HG02763 (cell line): ENCODE measurements at regions not wholly inside any gene's neighbourhood (a gene's known extent, or its start where the extent isn't known, plus 50 kb on each side); places are given as distances from the start of the nearest gene placed in this dataset.
"Not testable (repeated sequence)": the region's sequence is repeated elsewhere in the genome, so short reads cannot be mapped to it uniquely, and the experiment has no call there.

Experiments used
- ATAC-seq: cut with Tn5 transposase; IDR thresholded peaks from one replicate; pipeline ENCODE4 v1.9.1; 2021; ENCODE audit warnings: mild to moderate bottlenecking, moderate library complexity; ENCODE audit not compliant: unreplicated experiment

DNA sequence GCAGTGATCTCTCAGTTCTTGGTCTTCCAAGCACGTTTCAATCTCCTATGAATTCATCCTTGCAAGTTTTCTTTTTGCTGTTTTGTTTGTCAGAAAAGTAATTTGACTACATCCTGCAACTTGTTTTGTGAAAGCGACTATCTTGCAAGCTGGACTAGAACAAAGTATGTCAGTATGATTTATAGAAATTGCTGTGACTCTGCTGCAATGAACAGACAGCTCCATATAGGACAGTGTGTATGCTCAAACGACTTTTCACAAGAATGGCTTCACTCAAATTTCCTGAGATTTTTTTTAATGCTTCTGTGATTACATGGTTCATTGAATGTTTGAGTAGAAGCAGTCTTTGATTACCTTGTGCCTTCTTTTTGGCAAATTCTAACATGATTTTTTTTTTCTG is 123.5 kb upstream of the TRHDE start:
- no peak for ATAC-seq

DNA sequence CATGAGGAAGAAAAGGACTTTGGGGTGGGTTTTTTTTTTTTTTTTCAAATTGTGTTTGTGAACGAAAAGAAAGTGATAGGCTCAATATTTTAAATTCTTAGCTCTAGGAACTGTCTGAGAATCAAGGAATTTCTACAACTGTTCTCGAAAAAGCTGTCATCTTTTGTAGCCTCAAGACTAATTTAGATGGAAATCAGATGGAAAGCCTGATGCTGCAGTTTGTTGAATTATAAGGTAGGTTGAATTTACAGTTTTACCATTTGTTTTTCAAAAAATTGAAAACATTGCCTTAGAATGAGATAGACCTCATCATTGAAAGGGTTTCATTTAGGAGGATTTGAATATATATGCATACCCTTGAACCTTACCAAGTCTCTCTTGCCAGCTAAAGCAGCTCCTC is 109.3 kb upstream of the TRHDE start:
- ATAC-seq, result no peak

DNA sequence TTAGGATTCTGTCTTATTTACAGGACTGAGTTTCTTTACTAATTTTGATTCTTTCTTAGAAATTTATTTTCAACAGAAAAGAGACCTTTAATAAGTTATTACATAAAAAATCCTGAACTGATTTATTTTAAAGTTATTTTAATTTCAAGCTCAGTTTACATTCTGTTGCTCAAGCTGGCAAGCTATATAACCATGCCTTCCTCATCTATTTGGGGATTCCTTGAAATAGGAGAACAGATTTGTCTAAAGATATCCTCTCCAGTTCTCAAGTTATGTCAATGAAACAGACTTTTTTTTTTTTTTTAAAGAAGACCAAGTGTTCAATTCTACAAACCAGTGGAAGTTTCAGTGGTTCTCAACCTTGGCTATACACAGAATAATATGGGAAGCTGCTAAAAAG is 103.3 kb upstream of the TRHDE start:
- no peak for ATAC-seq

- no peak for ATAC-seq
Observed at GRCh38 chr12:72173974-72174373, 98.2 kb upstream of the TRHDE start.

- no peak for ATAC-seq
Observed at GRCh38 chr12:72178244-72178643, 93.9 kb upstream of the TRHDE start.

- ATAC-seq, result no peak
Observed at GRCh38 chr12:72178871-72179270, 93.3 kb upstream of the TRHDE start.

DNA sequence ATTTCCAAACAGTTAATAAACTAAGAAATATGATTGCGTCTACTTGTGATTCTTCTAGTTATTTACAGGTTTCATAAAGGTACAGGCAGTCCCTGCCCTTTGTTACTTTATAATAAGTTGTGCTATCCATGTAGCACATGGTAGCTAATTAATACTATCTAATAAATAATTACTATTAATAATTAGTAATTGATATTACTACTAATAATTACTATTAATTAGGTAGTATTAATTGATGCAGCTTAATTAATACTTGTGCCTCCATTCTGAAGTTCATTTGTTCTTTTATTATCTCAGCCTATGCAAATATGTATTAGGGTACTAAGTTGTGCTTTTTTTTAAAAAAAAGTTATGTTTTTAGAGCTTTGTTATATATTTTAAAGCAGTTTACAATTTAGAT is 92.3 kb upstream of the TRHDE start:
- ATAC-seq, result no peak

DNA sequence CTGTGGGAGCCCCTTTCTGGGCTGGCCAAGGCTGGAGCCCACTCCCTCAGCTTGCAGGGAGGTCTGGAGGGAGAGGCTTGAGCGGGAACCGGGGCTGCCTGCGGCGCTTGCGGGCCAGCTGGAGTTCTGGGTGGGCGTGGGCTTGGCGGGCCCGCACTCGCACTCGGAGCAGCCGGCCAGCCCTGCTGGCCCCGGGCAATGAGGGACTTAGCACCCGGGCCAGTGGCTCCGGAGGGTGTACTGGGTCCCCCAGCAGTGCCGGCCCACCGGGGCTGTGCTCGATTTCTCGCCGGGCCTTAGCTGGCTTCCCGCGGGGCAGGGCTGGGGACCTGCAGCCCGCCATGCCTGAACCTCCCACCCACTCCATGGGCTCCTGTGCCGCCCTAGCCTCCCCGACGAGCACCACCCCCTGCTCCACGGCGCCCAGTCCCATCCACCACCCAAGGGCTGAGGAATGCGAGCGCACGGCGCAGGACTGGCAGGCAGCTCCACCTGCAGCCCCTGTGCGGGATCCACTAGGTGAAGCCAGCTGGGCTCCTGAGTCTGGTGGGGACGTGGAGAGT is 87.1 kb upstream of the TRHDE start:
- not testable (repeated sequence) for ATAC-seq

DNA sequence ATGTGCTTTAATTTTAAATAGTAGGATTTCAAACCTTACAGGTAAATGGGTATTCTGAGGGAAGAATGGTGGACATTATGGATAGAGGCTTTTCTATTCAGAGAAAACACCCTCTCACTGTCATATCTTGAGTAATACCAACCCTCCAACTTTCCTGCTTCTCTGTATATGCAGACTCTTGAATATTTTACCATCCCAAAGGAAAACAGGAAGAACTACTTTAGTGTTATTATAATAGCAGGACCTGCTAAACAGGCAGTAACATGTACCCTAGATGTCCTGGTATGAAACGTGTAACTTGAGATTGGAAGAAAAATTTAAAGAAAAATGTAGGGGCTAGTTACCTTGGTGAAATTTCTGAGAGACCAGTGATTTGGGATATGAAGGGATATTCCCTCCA is 82.9 kb upstream of the TRHDE start:
- no peak for ATAC-seq

- ATAC-seq, result no peak
Observed at GRCh38 chr12:72191761-72192160, 80.4 kb upstream of the TRHDE start.

DNA sequence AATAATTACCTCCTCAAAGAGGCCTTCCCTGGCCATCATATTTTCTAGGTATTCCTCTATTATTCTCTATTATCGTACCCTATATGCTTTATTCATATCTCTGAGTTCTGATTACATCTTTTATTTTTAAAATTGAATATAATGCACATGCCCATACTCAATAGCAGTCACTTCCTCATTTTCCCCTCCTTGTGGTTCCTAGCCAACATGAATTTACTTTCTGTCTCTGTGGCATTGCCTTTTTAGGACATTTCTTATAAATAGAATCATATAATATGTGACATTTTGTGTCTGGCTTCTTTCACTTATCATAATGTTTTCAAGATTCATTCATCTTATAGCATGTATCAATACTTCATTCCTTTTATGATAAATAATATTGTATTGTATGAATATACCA is 74.4 kb upstream of the TRHDE start:
- ATAC-seq, result no peak

- ATAC-seq, result no peak
Observed at GRCh38 chr12:72201457-72201856, 70.7 kb upstream of the TRHDE start.

- no peak for ATAC-seq
Observed at GRCh38 chr12:72203764-72204335, 68.3 kb upstream of the TRHDE start.

GRCh38 chr12:72207079-72207478 is 65.1 kb upstream of the TRHDE start:
- ATAC-seq, result no peak

GRCh38 chr12:72207486-72208409 is 64.4 kb upstream of the TRHDE start:
- ATAC-seq, result no peak

- ATAC-seq, result no peak
Observed at GRCh38 chr12:72209086-72209485, 63.1 kb upstream of the TRHDE start.

GRCh38 chr12:72214163-72214562 is 58.0 kb upstream of the TRHDE start:
- no peak for ATAC-seq

DNA sequence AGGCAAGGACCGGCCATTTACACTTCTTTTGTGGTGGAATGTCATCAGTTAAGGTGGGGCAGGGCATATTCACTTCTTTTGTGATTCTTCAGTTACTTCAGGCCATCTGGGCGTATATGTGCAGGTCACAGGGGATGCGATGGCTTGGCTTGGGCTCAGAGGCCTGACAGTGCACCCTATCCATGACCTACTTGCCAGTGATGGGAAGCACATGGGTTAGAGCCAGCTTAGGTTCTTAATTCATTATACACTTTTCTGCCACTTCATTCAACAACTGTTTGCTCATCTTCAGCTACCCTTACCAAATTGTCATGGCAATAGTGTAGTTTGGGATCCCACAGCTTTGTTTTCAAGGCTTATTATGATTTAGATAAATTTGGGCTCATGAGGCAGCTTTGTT is 56.9 kb upstream of the TRHDE start:
- not testable (repeated sequence) for ATAC-seq

- ATAC-seq, result no peak
Observed at GRCh38 chr12:72219937-72220336, 52.2 kb upstream of the TRHDE start.
